GM19023 (cell line): ENCODE measurements at regions not wholly inside any gene's neighbourhood (a gene's known extent, or its start where the extent isn't known, plus 50 kb on each side); places are given as distances from the start of the nearest gene placed in this dataset.
"Not testable (repeated sequence)": the region's sequence is repeated elsewhere in the genome, so short reads cannot be mapped to it uniquely, and the experiment has no call there.

Source experiments
- ATAC-seq: cut with Tn5 transposase; IDR thresholded peaks from one replicate; pipeline ENCODE4 v1.9.1; 2021; ENCODE audit warnings: mild to moderate bottlenecking, moderate library complexity; ENCODE audit not compliant: unreplicated experiment

GRCh38 chr14:71355324-71356201 is 448.3 kb downstream of the PCNX1 start:
- no peak for ATAC-seq

GRCh38 chr14:71358209-71358931 is 451.1 kb downstream of the PCNX1 start:
- no peak for ATAC-seq

- ATAC-seq, result not testable (repeated sequence)
Observed at GRCh38 chr14:71358932-71359421, 451.7 kb downstream of the PCNX1 start.

- no peak for ATAC-seq
Observed at GRCh38 chr14:71359823-71360222, 452.6 kb downstream of the PCNX1 start.

- no peak for ATAC-seq
Observed at GRCh38 chr14:71361336-71361735, 454.1 kb downstream of the PCNX1 start.

GRCh38 chr14:71361874-71362273 is 454.6 kb downstream of the PCNX1 start:
- ATAC-seq, result no peak

GRCh38 chr14:71362282-71362681 is 455.0 kb downstream of the PCNX1 start:
- ATAC-seq, result no peak

- no peak for ATAC-seq
Observed at GRCh38 chr14:71362920-71363584, 455.8 kb downstream of the PCNX1 start.

- ATAC-seq, result no peak
Observed at GRCh38 chr14:71363946-71364925, 457.0 kb downstream of the PCNX1 start.

- ATAC-seq, result no peak
Observed at GRCh38 chr14:71365361-71365760, 458.1 kb downstream of the PCNX1 start.

- no peak for ATAC-seq
Observed at GRCh38 chr14:71366861-71367260, 459.6 kb downstream of the PCNX1 start.

- ATAC-seq, result no peak
Observed at GRCh38 chr14:71371711-71372396, 464.6 kb downstream of the PCNX1 start.

GRCh38 chr14:71372411-71372838 is 465.2 kb downstream of the PCNX1 start:
- no peak for ATAC-seq

- ATAC-seq, result no peak
Observed at GRCh38 chr14:71373773-71374172, 466.5 kb downstream of the PCNX1 start.

GRCh38 chr14:71374989-71375388 is 467.7 kb downstream of the PCNX1 start:
- ATAC-seq, result no peak

GRCh38 chr14:71377099-71377498 is 469.8 kb downstream of the PCNX1 start:
- no peak for ATAC-seq

GRCh38 chr14:71380271-71380670 is 473.0 kb downstream of the PCNX1 start:
- ATAC-seq, result no peak

GRCh38 chr14:71381814-71382213 is 474.6 kb downstream of the PCNX1 start:
- no peak for ATAC-seq

GRCh38 chr14:71382315-71382714 is 475.1 kb downstream of the PCNX1 start:
- ATAC-seq, result no peak

- no peak for ATAC-seq
Observed at GRCh38 chr14:71383510-71383909, 476.3 kb downstream of the PCNX1 start.
